ENCODE measurements at regions not wholly inside any gene's neighbourhood (a gene's known extent, or its start where the extent isn't known, plus 50 kb on each side); places are given as distances from the start of the nearest gene placed in this dataset.

- Histone ChIP-seq H3K4me2 (replicated peaks; ENCODE audit: low read depth, low read length, poor library complexity, severe bottlenecking) (no peak overlapping the region), H3K27me3 (replicated peaks in 1 of 4; ENCODE audit: control extremely low read depth in 1 of 4, control insufficient read depth in 3 of 4, insufficient read depth in 4 of 4, low read length in 3 of 4) (no peaks in the 10 kb centered on the region), H3K9me3 (ENCODE audit: control extremely low read depth in 1 of 3, control insufficient read depth in 2 of 3, insufficient read depth in 1 of 3, low read length in 2 of 3) (peaks cover 0 to 5% (median 1%) of the 10 kb centered on the region in 3 donors), H3K36me3 (replicated peaks in 1 of 2; ENCODE audit: control extremely low read depth in 1 of 2, control insufficient read depth in 1 of 2, extremely low read depth in 1 of 2, insufficient read depth in 2 of 2, low read length in 1 of 2) (no peaks in the 10 kb centered on the region), H3K4me1 (ENCODE audit: control insufficient read depth in 2 of 2, insufficient read depth in 2 of 2, low read length in 2 of 2) (no peaks in the 10 kb centered on the region), H3K4me3 (ENCODE audit: control extremely low read depth in 1 of 5, extremely low read depth in 1 of 5, insufficient read depth in 1 of 5, low read depth in 2 of 5, low read length in 4 of 5) (no peak overlapping the region), H4K20me1 (ENCODE audit: control insufficient read depth, insufficient read depth, low read length, poor library complexity, severe bottlenecking) (no peaks in the 10 kb centered on the region), H3K79me2 (ENCODE audit: control insufficient read depth, insufficient read depth, low read length) (no peaks in the 10 kb centered on the region), H3K27ac (ENCODE audit: low read length in 2 of 2) (no peak overlapping the region), H3K9ac (ENCODE audit: low read length) (no peak overlapping the region), H2AFZ (ENCODE audit: insufficient read depth, low read depth, low read length, poor library complexity, severe bottlenecking) (no peak overlapping the region)
- ChIA-PET POLR2A (no interaction called here), CTCF (no interaction called here)
- no peaks in the 10 kb centered on the region for H3K4me1 Mint-ChIP-seq
- TF ChIP-seq EZH2 (IDR thresholded peaks at IDR 0.05; ENCODE audit: borderline replicate concordance, insufficient read depth, low read depth, low read length, poor library complexity, severe bottlenecking) (no peak), CTCF (IDR thresholded peaks at IDR 0.05) (no peak)
- 3% methylated on average over 3 of the region's 3 CpGs for WGBS (ENCODE audit: insufficient coverage)
- ATAC-seq (ENCODE audit: low read depth) (no peak), DNase-seq (no peak)
- no peaks in the 10 kb centered on the region for H3K9me3 Mint-ChIP-seq (ENCODE audit: insufficient read depth)
- H3K27ac Mint-ChIP-seq: no peak overlapping the region
- no peaks in the 10 kb centered on the region for H3K27me3 Mint-ChIP-seq
- H3K4me3 Mint-ChIP-seq: no peak overlapping the region
- intact Hi-C loops (cut with micrococcal nuclease): no loop called here
These were observed 1679.3 kb downstream of the LRRC4C start for GRCh38 chr11:39780131-39780530.

- no peak overlapping the region for H3K27ac ChIP-seq (ENCODE audit: low read length in 2 of 2)
- H4K20me1 ChIP-seq (ENCODE audit: control insufficient read depth, insufficient read depth, low read length, poor library complexity, severe bottlenecking): no peaks in the 10 kb centered on the region
- no peaks in the 10 kb centered on the region for H3K4me1 Mint-ChIP-seq
- H3K36me3 ChIP-seq (replicated peaks in 1 of 2; ENCODE audit: control extremely low read depth in 1 of 2, control insufficient read depth in 1 of 2, extremely low read depth in 1 of 2, insufficient read depth in 2 of 2, low read length in 1 of 2): no peaks in the 10 kb centered on the region
- WGBS (ENCODE audit: insufficient coverage): no CpG with 5 or more reads among the region's 3 CpGs
- H3K27me3 ChIP-seq (replicated peaks in 1 of 4; ENCODE audit: control extremely low read depth in 1 of 4, control insufficient read depth in 3 of 4, insufficient read depth in 4 of 4, low read length in 3 of 4): no peaks in the 10 kb centered on the region
- no peak overlapping the region for H3K4me2 ChIP-seq (replicated peaks; ENCODE audit: low read depth, low read length, poor library complexity, severe bottlenecking)
- no peak overlapping the region for H2AFZ ChIP-seq (ENCODE audit: insufficient read depth, low read depth, low read length, poor library complexity, severe bottlenecking)
- ATAC-seq (ENCODE audit: low read depth) (no peak), DNase-seq (no peak)
- TF ChIP-seq EZH2 (IDR thresholded peaks at IDR 0.05; ENCODE audit: borderline replicate concordance, insufficient read depth, low read depth, low read length, poor library complexity, severe bottlenecking): no peak
- TF ChIP-seq CTCF (IDR thresholded peaks at IDR 0.05): no peak
- no peak overlapping the region for H3K4me3 Mint-ChIP-seq
- no peaks in the 10 kb centered on the region for H3K4me1 ChIP-seq (ENCODE audit: control insufficient read depth in 2 of 2, insufficient read depth in 2 of 2, low read length in 2 of 2)
- no peak overlapping the region for H3K27ac Mint-ChIP-seq
- H3K27me3 Mint-ChIP-seq: no peaks in the 10 kb centered on the region
- no peaks in the 10 kb centered on the region for H3K9me3 Mint-ChIP-seq (ENCODE audit: insufficient read depth)
- H3K9me3 ChIP-seq (ENCODE audit: control extremely low read depth in 1 of 3, control insufficient read depth in 2 of 3, insufficient read depth in 1 of 3, low read length in 2 of 3): peaks cover 0 to 3% (median 1%) of the 10 kb centered on the region in 3 donors
- no peak overlapping the region for H3K9ac ChIP-seq (ENCODE audit: low read length)
- POLR2A ChIA-PET: no interaction called here
- intact Hi-C loops (cut with micrococcal nuclease): no loop called here
- CTCF ChIA-PET: no interaction called here
- H3K4me3 ChIP-seq (ENCODE audit: control extremely low read depth in 1 of 5, extremely low read depth in 1 of 5, insufficient read depth in 1 of 5, low read depth in 2 of 5, low read length in 4 of 5): no peak overlapping the region
- H3K79me2 ChIP-seq (ENCODE audit: control insufficient read depth, insufficient read depth, low read length): no peaks in the 10 kb centered on the region
These were observed 1682.4 kb downstream of the LRRC4C start for GRCh38 chr11:39777035-39777434.

All from B cell (primary cell).